GM19023 (cell line): ENCODE measurements at regions not wholly inside any gene's neighbourhood (a gene's known extent, or its start where the extent isn't known, plus 50 kb on each side); places are given as distances from the start of the nearest gene placed in this dataset.
"Not testable (repeated sequence)": the region's sequence is repeated elsewhere in the genome, so short reads cannot be mapped to it uniquely, and the experiment has no call there.

Experiments
- ATAC-seq: cut with Tn5 transposase; IDR thresholded peaks from one replicate; pipeline ENCODE4 v1.9.1; 2021; ENCODE audit warnings: mild to moderate bottlenecking, moderate library complexity; ENCODE audit not compliant: unreplicated experiment

- ATAC-seq = peak; percentile 93
These were observed 232.3 kb downstream of the TLR4 start for GRCh38 chr9:117936185-117937130.

GRCh38 chr9:117938086-117938485 lies 233.9 kb downstream of the TLR4 start:
- ATAC-seq = no peak

- ATAC-seq = no peak
These were observed 234.7 kb downstream of the TLR4 start for GRCh38 chr9:117938896-117939295.

GRCh38 chr9:117944750-117945149 lies 240.5 kb downstream of the TLR4 start:
- ATAC-seq = not testable (repeated sequence)

- ATAC-seq = no peak
These were observed 241.1 kb downstream of the TLR4 start for GRCh38 chr9:117945286-117945685.

GRCh38 chr9:117951127-117951526 lies 246.9 kb downstream of the TLR4 start:
- no peak for ATAC-seq

GRCh38 chr9:117952581-117952980 lies 248.4 kb downstream of the TLR4 start:
- ATAC-seq = no peak

GRCh38 chr9:117957267-117957666 lies 253.1 kb downstream of the TLR4 start:
- ATAC-seq = no peak

GRCh38 chr9:117958726-117959125 lies 254.5 kb downstream of the TLR4 start:
- no peak for ATAC-seq

- ATAC-seq = no peak
These were observed 259.4 kb downstream of the TLR4 start for GRCh38 chr9:117963493-117964090.

GRCh38 chr9:117970276-117971050 lies 266.3 kb downstream of the TLR4 start:
- ATAC-seq = no peak

- no peak for ATAC-seq
These were observed 269.9 kb downstream of the TLR4 start for GRCh38 chr9:117974108-117974507.

- no peak for ATAC-seq
These were observed 275.7 kb downstream of the TLR4 start for GRCh38 chr9:117979914-117980313.

- ATAC-seq = no peak
These were observed 283.7 kb downstream of the TLR4 start for GRCh38 chr9:117987945-117988344.

GRCh38 chr9:117992006-117992405 lies 287.8 kb downstream of the TLR4 start:
- no peak for ATAC-seq

GRCh38 chr9:118000581-118000980 lies 296.4 kb downstream of the TLR4 start:
- ATAC-seq = no peak

GRCh38 chr9:118003240-118003639 lies 299.0 kb downstream of the TLR4 start:
- no peak for ATAC-seq

- ATAC-seq = no peak
These were observed 304.0 kb downstream of the TLR4 start for GRCh38 chr9:118008246-118008645.

GRCh38 chr9:118009614-118010013 lies 305.4 kb downstream of the TLR4 start:
- ATAC-seq = no peak

GRCh38 chr9:118017607-118018122 lies 313.5 kb downstream of the TLR4 start:
- ATAC-seq = no peak

- ATAC-seq = no peak
These were observed 319.4 kb downstream of the TLR4 start for GRCh38 chr9:118023644-118024043.
